Pulmonary artery endothelial cell (primary cell): ENCODE measurements at regions not wholly inside any gene's neighbourhood (a gene's known extent, or its start where the extent isn't known, plus 50 kb on each side); places are given as distances from the start of the nearest gene placed in this dataset.

Experiments
- DNase-seq: peaks from one replicate; pipeline ENCODE4 v3.0.0-alpha.2; 2011; ENCODE audit warnings: low read depth, low spot score

GRCh38 chr16:77553130-77553529 lies 118.3 kb upstream of the ADAMTS18 start:
- DNase-seq, result no peak

DNA sequence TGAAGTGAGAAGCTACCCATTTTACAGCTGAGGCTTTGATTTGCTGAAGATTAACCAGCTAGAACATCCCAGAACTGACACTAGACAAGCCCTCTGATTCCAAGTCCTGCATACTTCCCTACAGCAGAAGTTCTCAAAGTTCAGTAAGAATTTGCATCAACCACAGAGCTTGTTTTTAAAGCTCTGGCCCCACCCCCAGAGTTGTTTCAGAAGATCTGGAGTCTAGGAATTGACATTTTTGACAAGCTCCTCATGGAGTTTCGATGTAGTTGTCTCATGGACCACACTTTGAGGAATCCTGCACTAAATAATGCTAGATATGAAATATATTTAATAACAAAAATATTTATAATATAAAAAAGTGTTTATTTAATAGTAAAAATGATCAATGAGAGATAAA lies 120.3 kb upstream of the ADAMTS18 start:
- no peak for DNase-seq

- DNase-seq, result no peak
Observed at GRCh38 chr16:77555791-77556190, 121.0 kb upstream of the ADAMTS18 start.

- DNase-seq, result no peak
Observed at GRCh38 chr16:77556201-77556873, 121.5 kb upstream of the ADAMTS18 start.

DNA sequence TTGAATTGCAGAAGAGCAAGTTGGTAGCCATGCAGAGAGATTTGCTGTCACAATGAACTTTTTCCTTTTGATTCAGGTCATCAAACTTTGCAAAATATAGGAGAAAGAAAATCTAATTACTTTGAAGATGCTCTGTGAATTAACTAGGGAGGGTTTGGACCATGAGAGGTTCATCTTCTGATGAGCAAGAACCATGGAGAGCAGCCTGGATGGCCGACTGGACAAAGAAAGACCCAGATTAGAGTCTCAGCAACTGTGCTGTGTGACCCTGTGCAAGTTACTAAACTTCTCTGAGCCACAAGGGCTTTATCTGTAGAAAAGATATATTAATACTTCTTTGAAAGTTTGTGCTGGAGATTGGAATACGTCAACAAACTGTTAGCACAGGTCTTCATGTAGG lies 122.6 kb upstream of the ADAMTS18 start:
- DNase-seq, result no peak

GRCh38 chr16:77558786-77559185 lies 124.0 kb upstream of the ADAMTS18 start:
- DNase-seq, result no peak

DNA sequence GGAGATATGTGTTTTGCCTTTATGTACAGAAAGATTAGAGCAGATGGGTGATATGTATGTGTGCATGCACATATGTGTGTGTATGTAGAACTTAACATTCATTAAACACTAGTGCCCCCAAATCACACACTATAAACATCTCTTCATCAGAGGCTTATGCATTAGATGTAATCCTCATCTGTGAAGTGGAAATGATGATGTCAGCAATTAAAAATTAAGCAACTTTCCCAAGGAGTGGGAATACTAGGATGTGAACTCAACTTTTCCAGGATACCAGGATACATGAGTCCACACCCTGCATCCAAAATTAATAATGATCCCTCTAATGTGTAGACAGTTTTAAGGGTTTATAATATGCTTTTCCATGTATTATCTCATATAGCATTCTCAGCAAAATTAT lies 127.7 kb upstream of the ADAMTS18 start:
- no peak for DNase-seq

- DNase-seq, result no peak
Observed at GRCh38 chr16:77564791-77565390, 130.1 kb upstream of the ADAMTS18 start.

DNA sequence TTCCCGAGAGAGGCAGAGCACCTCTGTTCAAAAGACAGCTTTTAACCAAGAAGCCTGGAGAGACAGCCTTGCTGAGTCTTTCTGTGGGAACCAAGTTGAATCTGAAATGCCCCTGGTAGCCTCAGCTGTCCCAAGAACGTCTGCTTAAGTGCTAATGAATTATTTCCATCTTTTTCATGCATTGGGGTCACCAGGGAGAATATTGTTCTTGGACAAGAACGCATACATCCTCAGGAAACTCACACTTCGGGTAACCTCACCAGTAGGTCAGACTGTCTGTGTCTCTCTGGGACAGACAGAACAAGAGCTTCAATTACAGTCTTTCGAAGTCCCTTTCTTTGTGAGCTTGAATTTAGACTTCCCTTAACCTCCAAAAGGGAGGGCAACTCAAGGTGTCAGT lies 134.6 kb upstream of the ADAMTS18 start:
- DNase-seq, result peak; percentile 71

DNA sequence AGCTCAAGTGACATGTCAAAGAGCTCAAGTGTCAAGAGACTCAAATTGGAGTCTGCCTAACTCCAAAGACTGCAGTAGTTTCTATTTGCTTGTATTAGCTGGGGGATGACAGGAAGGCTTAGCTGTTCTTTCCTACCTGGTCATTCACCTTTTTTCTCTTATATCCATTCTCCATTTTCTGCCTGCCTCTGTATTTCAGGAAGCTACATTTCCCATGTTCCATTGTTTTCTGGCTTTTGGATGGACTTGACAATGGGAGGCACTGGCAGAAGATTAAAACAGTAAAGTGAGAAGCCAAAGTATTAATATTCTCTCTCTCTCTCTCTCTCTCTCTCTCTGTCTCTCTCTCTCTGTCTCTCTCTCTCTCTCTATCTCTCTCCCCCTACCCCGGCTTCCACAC lies 135.7 kb upstream of the ADAMTS18 start:
- no peak for DNase-seq

DNA sequence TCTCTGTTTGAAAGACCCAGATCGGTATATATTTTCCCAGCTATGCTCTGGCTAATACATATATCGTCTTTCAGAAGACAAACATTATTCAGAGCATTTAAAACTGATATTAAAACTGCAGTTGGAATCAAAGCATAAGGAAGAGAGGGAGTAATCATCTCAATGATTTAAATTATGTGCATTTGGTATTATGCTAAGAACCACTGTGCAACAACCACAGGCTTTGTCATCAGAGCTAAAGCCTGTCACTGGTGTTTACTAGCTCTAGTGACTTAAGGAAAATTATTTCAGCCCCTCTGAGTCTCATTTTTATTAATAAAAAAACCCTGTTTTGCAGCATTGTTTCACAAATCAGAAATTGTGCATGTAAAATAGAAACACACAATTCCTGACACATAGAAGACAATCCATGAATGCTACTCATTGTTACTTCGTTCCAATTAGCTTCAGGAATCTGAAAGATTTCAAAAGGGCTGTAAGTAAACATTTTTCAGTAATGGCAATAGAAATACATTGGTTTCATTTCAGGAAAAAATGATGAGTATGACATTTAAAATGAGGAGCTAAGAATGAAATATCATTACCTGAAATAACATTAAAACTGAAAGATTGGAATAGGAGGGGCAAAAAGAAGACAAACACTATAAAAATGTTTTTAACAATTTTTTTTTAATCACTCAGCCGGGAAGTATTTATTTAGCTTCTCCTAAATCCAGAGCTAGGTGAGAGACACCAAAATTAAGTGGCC lies 136.5 kb upstream of the ADAMTS18 start:
- no peak for DNase-seq

- peak; percentile 97 for DNase-seq
Observed at GRCh38 chr16:77574867-77575624, 140.2 kb upstream of the ADAMTS18 start.

DNA sequence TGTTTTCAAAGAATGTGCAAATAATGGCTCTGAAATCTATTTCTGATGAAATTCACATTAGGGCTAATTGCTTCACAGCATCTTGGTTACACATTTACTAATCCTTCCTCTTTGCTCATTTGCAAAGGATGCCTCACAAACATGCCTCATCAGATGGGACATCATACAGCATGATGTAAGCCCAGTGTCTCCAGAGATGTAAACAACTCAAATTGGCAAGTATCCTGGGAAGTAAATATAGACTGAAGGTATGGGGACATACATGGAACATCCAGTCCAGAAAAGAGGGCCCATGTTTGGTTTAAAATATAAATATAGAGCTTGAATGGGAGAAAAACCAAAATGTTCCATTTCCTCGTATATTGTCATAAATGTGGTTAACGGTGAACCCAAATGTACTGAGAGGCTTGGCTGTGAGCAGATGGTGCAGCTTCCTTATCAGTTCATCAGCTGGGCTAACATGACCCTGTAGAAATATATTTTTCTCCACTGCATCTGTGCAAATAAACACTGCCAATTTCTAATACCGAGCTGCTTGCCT lies 142.9 kb upstream of the NUDT7 start:
- DNase-seq, result no peak

DNA sequence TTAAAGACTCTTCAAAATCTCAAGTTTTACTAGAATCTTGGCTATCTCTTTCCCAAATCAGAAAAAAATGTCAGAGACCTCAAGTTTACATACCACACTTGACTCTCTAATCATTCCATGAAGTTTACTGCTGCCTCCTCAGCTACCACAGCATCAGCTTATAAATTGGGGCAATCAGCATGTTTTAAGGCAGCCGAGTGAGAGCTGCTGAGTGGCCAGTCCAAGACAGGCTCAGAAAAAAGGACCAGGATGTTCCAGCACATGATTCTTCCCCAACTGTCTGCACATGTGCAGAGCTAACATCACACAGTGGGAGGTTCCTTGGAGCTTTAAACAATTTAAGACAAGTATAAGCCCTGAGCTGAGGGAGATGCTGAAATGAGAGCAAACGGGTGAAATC lies 140.6 kb upstream of the NUDT7 start:
- DNase-seq, result no peak

GRCh38 chr16:77584205-77584859 lies 138.0 kb upstream of the NUDT7 start:
- peak; percentile 72 for DNase-seq

- DNase-seq, result peak; percentile 99
Observed at GRCh38 chr16:77585379-77586251, 136.7 kb upstream of the NUDT7 start.

- no peak for DNase-seq
Observed at GRCh38 chr16:77588389-77588788, 133.9 kb upstream of the NUDT7 start.

GRCh38 chr16:77589071-77589765 lies 133.1 kb upstream of the NUDT7 start:
- DNase-seq, result no peak

DNA sequence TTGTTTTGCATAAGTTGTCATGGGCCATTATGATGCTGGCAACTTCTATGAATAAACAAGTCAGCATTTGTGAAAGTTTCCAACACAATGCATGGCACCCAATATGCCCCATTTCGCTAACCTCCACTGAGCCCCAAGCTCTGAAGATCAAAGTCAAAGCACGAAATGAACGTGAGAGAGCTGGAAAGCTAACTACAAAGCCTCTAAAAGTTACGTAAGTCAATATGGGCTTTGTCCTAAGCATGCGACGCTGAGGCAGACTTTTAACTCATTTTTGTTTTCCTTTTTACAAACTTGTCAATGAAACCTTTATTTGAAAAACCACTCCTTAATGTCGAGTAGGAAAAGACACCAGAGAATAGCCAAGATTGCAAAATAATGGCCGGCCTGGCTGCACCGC lies 131.6 kb upstream of the NUDT7 start:
- no peak for DNase-seq

- DNase-seq, result peak; percentile 77
Observed at GRCh38 chr16:77591347-77591746, 131.0 kb upstream of the NUDT7 start.
